ENCODE measurements at regions not wholly inside any gene's neighbourhood (a gene's known extent, or its start where the extent isn't known, plus 50 kb on each side); places are given as distances from the start of the nearest gene placed in this dataset.

- TF ChIP-seq CTCF (IDR thresholded peaks at IDR 0.05; ENCODE audit: insufficient read depth, low read length, poor library complexity, severe bottlenecking): no peak
- Histone ChIP-seq H3K27me3 (ENCODE audit: control insufficient read depth, insufficient read depth, low read length) (no peaks in the 10 kb centered on the region), H3K4me3 (ENCODE audit: low read depth, low read length) (no peak overlapping the region), H3K36me3 (ENCODE audit: control insufficient read depth, insufficient read depth, low read length) (no peaks in the 10 kb centered on the region)
- no peak for DNase-seq (ENCODE audit: low read depth)
These were observed 460.7 kb upstream of the RPS6KA3 start for GRCh38 chrX:20727447-20727846.

- no peak for TF ChIP-seq CTCF (IDR thresholded peaks at IDR 0.05; ENCODE audit: insufficient read depth, low read length, poor library complexity, severe bottlenecking)
- no peaks in the 10 kb centered on the region for H3K27me3 ChIP-seq (ENCODE audit: control insufficient read depth, insufficient read depth, low read length)
- H3K4me3 ChIP-seq (ENCODE audit: low read depth, low read length): no peak overlapping the region
- H3K36me3 ChIP-seq (ENCODE audit: control insufficient read depth, insufficient read depth, low read length): no peaks in the 10 kb centered on the region
- no peak for DNase-seq (ENCODE audit: low read depth)
These were observed 454.4 kb upstream of the RPS6KA3 start for GRCh38 chrX:20720954-20721626.

- Histone ChIP-seq H3K27me3 (ENCODE audit: control insufficient read depth, insufficient read depth, low read length) (no peaks in the 10 kb centered on the region), H3K4me3 (ENCODE audit: low read depth, low read length) (no peak overlapping the region), H3K36me3 (ENCODE audit: control insufficient read depth, insufficient read depth, low read length) (no peaks in the 10 kb centered on the region)
- no peak for DNase-seq (ENCODE audit: low read depth)
- TF ChIP-seq CTCF (IDR thresholded peaks at IDR 0.05; ENCODE audit: insufficient read depth, low read length, poor library complexity, severe bottlenecking): no peak
These were observed 452.1 kb upstream of the RPS6KA3 start for GRCh38 chrX:20718592-20719380.

GRCh38 chrX:20715176-20715575 lies 448.5 kb upstream of the RPS6KA3 start:
- Histone ChIP-seq H3K36me3 (ENCODE audit: control insufficient read depth, insufficient read depth, low read length) (no peaks in the 10 kb centered on the region), H3K4me3 (ENCODE audit: low read depth, low read length) (no peak overlapping the region), H3K27me3 (ENCODE audit: control insufficient read depth, insufficient read depth, low read length) (no peaks in the 10 kb centered on the region)
- TF ChIP-seq CTCF (IDR thresholded peaks at IDR 0.05; ENCODE audit: insufficient read depth, low read length, poor library complexity, severe bottlenecking): no peak
- DNase-seq (ENCODE audit: low read depth): no peak

GRCh38 chrX:20712811-20713210 lies 446.1 kb upstream of the RPS6KA3 start:
- DNase-seq (ENCODE audit: low read depth): no peak
- Histone ChIP-seq H3K4me3 (ENCODE audit: low read depth, low read length) (no peak overlapping the region), H3K27me3 (ENCODE audit: control insufficient read depth, insufficient read depth, low read length) (no peaks in the 10 kb centered on the region), H3K36me3 (ENCODE audit: control insufficient read depth, insufficient read depth, low read length) (no peaks in the 10 kb centered on the region)
- TF ChIP-seq CTCF (IDR thresholded peaks at IDR 0.05; ENCODE audit: insufficient read depth, low read length, poor library complexity, severe bottlenecking): no peak

Data from kidney epithelial cell (primary cell).